GM06990 (cell line): ENCODE measurements at regions not wholly inside any gene's neighbourhood (a gene's known extent, or its start where the extent isn't known, plus 50 kb on each side); places are given as distances from the start of the nearest gene placed in this dataset.

ENCODE experiments used
- DNase-seq: peaks from one replicate; pipeline ENCODE4 v3.0.0-alpha.2; 2011; ENCODE audit not compliant: insufficient read length; ENCODE audit errors: extremely low read depth
- H3K27me3 ChIP-seq: replicated peaks from 2 replicates; pipeline ENCODE4 v1.6.0; 2011; ENCODE audit warnings: low read length; ENCODE audit not compliant: control insufficient read depth, insufficient read depth
- H3K36me3 ChIP-seq: 2 replicates; pipeline ENCODE4 v1.5.1; 2011; ENCODE audit warnings: low read length; ENCODE audit not compliant: control insufficient read depth, insufficient read depth
- H3K4me3 ChIP-seq: replicated peaks from 2 replicates; pipeline ENCODE4 v1.5.1; 2011; ENCODE audit warnings: low read depth, mild to moderate bottlenecking, control low read depth, low read length
- TF ChIP-seq, protein P1 (sequence below): IDR thresholded peaks from 2 replicates; pipeline ENCODE4 v1.5.1; 2011; ENCODE audit warnings: low read length, control low read depth, mild to moderate bottlenecking, inconsistent platforms; ENCODE audit not compliant: insufficient read depth, poor library complexity, severe bottlenecking

DNA sequence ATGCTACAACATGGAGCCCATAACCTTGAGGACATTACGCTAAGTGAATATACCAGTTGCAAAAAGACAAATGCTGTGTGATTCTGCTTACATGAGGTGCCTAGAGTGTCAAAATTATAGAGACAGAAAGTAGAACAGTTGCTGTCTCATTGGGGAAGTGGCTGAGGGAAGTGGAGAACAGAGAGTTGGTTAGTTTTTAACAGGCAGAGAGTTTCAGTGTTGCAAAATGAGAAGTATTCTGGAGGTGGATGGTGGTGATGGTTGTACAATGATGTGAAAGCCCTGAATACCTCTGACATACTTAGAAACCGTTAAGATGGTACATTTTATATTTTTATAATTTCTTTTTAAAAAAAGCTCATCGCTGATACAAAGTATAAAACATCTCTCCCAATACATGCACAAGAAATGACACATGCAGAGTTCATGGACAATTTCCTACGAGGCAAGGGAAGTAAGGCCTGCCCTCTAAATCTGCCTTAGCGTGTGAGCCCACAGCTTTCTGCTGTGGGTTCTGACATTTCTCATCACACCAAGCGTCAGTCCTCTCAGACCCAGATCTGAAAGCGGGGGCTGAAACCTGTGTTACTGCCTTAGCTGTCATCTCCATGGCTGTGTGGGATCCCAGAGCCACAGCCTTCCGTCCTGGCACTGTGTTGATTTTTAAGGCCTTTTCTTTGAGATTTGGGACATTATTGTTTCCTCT, 126.0 kb downstream of the RNASET2 start:
- peak; percentile 60 for DNase-seq
- Histone ChIP-seq H3K4me3 (no peak overlapping the region), H3K36me3 (no peaks in the 10 kb centered on the region), H3K27me3 (no peaks in the 10 kb centered on the region)
- TF ChIP-seq, protein P1, sequence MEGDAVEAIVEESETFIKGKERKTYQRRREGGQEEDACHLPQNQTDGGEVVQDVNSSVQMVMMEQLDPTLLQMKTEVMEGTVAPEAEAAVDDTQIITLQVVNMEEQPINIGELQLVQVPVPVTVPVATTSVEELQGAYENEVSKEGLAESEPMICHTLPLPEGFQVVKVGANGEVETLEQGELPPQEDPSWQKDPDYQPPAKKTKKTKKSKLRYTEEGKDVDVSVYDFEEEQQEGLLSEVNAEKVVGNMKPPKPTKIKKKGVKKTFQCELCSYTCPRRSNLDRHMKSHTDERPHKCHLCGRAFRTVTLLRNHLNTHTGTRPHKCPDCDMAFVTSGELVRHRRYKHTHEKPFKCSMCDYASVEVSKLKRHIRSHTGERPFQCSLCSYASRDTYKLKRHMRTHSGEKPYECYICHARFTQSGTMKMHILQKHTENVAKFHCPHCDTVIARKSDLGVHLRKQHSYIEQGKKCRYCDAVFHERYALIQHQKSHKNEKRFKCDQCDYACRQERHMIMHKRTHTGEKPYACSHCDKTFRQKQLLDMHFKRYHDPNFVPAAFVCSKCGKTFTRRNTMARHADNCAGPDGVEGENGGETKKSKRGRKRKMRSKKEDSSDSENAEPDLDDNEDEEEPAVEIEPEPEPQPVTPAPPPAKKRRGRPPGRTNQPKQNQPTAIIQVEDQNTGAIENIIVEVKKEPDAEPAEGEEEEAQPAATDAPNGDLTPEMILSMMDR = no peak

DNA sequence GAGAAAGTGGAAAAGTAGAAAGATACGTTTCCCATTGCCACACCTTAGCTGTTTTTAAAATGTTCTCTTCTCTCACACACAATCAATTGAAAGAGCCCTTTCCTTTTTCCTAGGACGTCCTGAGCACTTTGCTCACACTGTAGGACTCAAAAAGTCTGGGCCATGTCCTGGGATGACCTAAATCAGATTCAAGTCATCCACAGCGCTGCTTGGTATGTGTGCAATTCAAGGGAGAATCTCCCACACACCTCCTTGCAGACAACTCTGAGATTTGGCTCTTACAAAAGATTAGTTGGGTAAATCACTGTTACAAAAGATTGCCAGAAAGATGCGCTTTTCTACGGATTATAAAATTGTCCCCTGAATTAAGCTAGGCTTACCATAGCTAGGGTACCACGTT, 130.1 kb downstream of the RNASET2 start:
- H3K27me3 ChIP-seq = no peaks in the 10 kb centered on the region
- no peaks in the 10 kb centered on the region for H3K36me3 ChIP-seq
- no peak for DNase-seq
- H3K4me3 ChIP-seq = no peak overlapping the region
- TF ChIP-seq, protein P1 = no peak

DNA sequence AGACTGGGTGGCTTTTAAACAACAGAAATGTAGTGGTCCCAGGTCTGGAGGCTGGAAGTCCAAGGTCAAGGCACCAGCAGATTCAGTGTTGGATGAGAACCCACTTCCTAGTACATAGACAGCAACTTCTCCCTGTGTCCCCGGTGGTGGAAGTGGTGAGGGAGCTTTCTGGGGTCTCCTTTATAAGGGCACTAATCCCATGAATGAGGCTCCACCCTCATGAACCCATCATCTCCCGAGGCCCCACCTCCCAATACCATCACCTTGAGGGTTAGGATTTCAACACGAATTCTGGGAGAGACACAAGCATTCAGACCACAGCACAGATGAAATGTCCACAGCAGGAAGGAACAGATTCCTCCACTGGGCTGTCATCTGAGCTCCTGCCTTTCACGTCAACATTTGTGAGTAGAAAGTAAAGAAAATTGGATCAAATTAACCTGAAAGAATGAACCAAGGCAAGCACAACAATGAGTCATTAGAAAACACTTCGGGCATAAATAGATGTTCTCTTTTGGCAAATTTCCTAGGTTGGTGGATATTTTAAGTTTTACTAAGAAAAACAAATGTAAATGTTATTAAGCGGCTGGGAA, 130.7 kb downstream of the RNASET2 start:
- Histone ChIP-seq H3K36me3 (no peaks in the 10 kb centered on the region), H3K27me3 (no peaks in the 10 kb centered on the region), H3K4me3 (no peak overlapping the region)
- DNase-seq = no peak
- TF ChIP-seq, protein P1 = no peak

DNA sequence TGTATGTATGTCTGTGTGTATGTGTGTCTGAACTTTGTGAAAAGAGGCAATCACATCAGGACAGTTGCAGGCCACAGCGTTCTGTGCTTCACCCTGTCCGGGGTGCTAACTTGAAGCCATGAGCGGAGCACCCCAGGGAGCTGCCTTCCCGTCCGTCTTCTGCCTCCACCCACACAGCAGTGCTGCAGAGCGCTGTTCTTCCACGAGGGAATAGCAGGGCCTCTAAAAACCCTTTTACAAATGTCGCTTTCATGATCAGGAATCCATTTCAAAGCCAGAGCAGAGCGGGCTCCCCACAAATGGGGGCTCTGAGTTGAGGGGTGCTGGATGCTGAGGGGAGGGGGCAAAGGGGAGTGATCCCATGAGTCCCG, 131.5 kb downstream of the RNASET2 start:
- Histone ChIP-seq H3K36me3 (no peaks in the 10 kb centered on the region), H3K4me3 (no peak overlapping the region), H3K27me3 (no peaks in the 10 kb centered on the region)
- DNase-seq = no peak
- TF ChIP-seq, protein P1 = no peak

DNA sequence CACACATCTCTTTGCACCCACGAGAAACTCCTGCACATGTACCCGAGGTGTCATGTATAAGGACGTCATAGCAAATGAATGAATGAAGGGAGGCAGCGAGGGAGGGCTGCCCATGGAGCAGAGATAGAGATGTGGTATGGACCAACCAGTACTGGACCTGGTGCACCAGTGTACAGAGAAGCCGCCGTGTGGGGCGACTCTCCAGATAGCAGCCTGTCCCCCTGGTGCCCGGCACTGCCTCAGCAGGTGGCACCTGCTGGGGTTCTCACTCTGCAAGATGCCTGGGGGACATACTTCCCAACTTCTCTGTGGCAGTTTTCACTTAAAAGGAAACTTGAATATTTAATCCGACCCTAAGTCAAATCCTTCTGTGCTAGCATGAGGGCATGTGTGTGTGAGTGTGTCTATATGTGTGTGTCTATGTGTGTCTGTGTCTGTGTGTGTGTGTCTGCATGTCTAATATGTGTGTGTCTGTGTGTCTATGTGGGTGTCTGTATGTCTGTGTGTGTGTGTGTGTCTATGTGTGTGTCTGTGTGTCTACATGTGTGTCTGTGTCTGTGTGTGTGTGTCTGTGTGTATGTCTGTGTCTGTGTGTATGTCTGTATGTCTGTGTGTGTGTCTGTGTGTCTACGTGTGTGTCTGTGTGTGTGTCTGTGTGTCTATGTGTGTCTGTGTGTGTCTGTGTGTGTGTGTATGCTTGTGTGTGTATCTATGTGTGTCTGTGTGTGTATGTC, 132.0 kb downstream of the RNASET2 start:
- DNase-seq = no peak
- Histone ChIP-seq H3K36me3 (no peaks in the 10 kb centered on the region), H3K27me3 (no peaks in the 10 kb centered on the region), H3K4me3 (no peak overlapping the region)
- TF ChIP-seq, protein P1 = no peak
